Jurkat, Clone E6-1 (cell line): ENCODE measurements at regions not wholly inside any gene's neighbourhood (a gene's known extent, or its start where the extent isn't known, plus 50 kb on each side); places are given as distances from the start of the nearest gene placed in this dataset.
A peak's percentile ranks its signal among the peaks of the same experiment; 100 is the strongest.

ENCODE experiments used
- DNase-seq: peaks from one replicate; pipeline ENCODE4 v3.0.0-alpha.2; 2011; ENCODE audit warnings: low read depth, low spot score
- H3K4me3 ChIP-seq: 2 replicates; pipeline ENCODE4 v1.5.1; 2011; ENCODE audit warnings: mild to moderate bottlenecking, low read length, control low read depth, moderate library complexity

GRCh38 chr16:77624085-77624484 lies 98.2 kb upstream of the NUDT7 start:
- DNase-seq, result peak; percentile 74
- H3K4me3 ChIP-seq, result no peak overlapping the region; the same call in 1 of the 2 replicates

GRCh38 chr16:77636615-77637014 lies 85.7 kb upstream of the NUDT7 start:
- DNase-seq, result no peak
- no peak overlapping the region for H3K4me3 ChIP-seq

GRCh38 chr16:77637940-77638339 lies 84.4 kb upstream of the NUDT7 start:
- no peak for DNase-seq
- no peak overlapping the region for H3K4me3 ChIP-seq

GRCh38 chr16:77643176-77643575 lies 79.1 kb upstream of the NUDT7 start:
- H3K4me3 ChIP-seq, result no peak overlapping the region
- DNase-seq, result no peak

GRCh38 chr16:77645764-77646163 lies 76.5 kb upstream of the NUDT7 start:
- H3K4me3 ChIP-seq, result no peak overlapping the region
- no peak for DNase-seq

GRCh38 chr16:77647726-77648125 lies 74.6 kb upstream of the NUDT7 start:
- no peak for DNase-seq
- no peak overlapping the region for H3K4me3 ChIP-seq

- no peak overlapping the region for H3K4me3 ChIP-seq
- no peak for DNase-seq
These were observed 71.6 kb upstream of the NUDT7 start for GRCh38 chr16:77650761-77651160.

- H3K4me3 ChIP-seq, result no peak overlapping the region
- no peak for DNase-seq
These were observed 69.9 kb upstream of the NUDT7 start for GRCh38 chr16:77652399-77652798.

GRCh38 chr16:77657016-77657415 lies 65.3 kb upstream of the NUDT7 start:
- H3K4me3 ChIP-seq, result no peak overlapping the region
- peak; percentile 22 for DNase-seq

GRCh38 chr16:77660311-77660710 lies 62.0 kb upstream of the NUDT7 start:
- DNase-seq, result peak; percentile 17
- H3K4me3 ChIP-seq, result no peak overlapping the region

GRCh38 chr16:77662246-77662645 lies 60.1 kb upstream of the NUDT7 start:
- DNase-seq, result no peak
- H3K4me3 ChIP-seq, result no peak overlapping the region

GRCh38 chr16:77663711-77664110 lies 58.6 kb upstream of the NUDT7 start:
- no peak for DNase-seq
- H3K4me3 ChIP-seq, result no peak overlapping the region

GRCh38 chr16:77666771-77667170 lies 55.5 kb upstream of the NUDT7 start:
- H3K4me3 ChIP-seq, result no peak overlapping the region
- DNase-seq, result no peak

GRCh38 chr16:77668201-77668600 lies 54.1 kb upstream of the NUDT7 start:
- DNase-seq, result no peak

GRCh38 chr16:77669057-77669456 lies 53.3 kb upstream of the NUDT7 start:
- no peak for DNase-seq
- H3K4me3 ChIP-seq, result no peak overlapping the region

More at GRCh38 chr16:77668201-77668600, 54.1 kb upstream of the NUDT7 start:
- no peak overlapping the region for H3K4me3 ChIP-seq
